HEK293 (cell line): ENCODE measurements at regions not wholly inside any gene's neighbourhood (a gene's known extent, or its start where the extent isn't known, plus 50 kb on each side); places are given as distances from the start of the nearest gene placed in this dataset.

Source experiments
- KLF1 ChIP-seq: fragments of 450-650 bp; formaldehyde crosslinking; IDR thresholded peaks from 2 replicates; pipeline ENCODE4 v1.5.1; 2016; ENCODE audit warnings: missing biosample characterization, missing genetic modification characterization
- YY1 ChIP-seq: fragments of 450-650 bp; formaldehyde crosslinking; IDR thresholded peaks from 2 replicates; pipeline ENCODE4 v1.5.1; 2018; ENCODE audit warnings: missing biosample characterization, missing genetic modification characterization
- ZBTB7A ChIP-seq: fragments of 450-650 bp; formaldehyde crosslinking; IDR thresholded peaks from 2 replicates; pipeline ENCODE4 v1.5.1; 2016; ENCODE audit warnings: low read depth, missing biosample characterization, missing genetic modification characterization
- ZNF10 ChIP-seq: fragments of 450-650 bp; formaldehyde crosslinking; IDR thresholded peaks from 2 replicates; pipeline ENCODE4 v1.5.1; 2017; ENCODE audit warnings: missing biosample characterization, missing genetic modification characterization
- ZNF138 ChIP-seq: fragments of 450-650 bp; formaldehyde crosslinking; IDR thresholded peaks from 2 replicates; pipeline ENCODE4 v1.5.1; 2016; ENCODE audit warnings: missing biosample characterization, missing genetic modification characterization, borderline replicate concordance
- ZNF302 ChIP-seq: fragments of 450-650 bp; formaldehyde crosslinking; IDR thresholded peaks from 2 replicates; pipeline ENCODE4 v1.5.1; 2016; ENCODE audit warnings: missing biosample characterization, missing genetic modification characterization, low read depth
- ZNF350 ChIP-seq: fragments of 450-650 bp; formaldehyde crosslinking; IDR thresholded peaks from 2 replicates; pipeline ENCODE4 v1.5.0; 2017; ENCODE audit warnings: missing biosample characterization, mild to moderate bottlenecking, missing genetic modification characterization
- ZNF394 ChIP-seq: fragments of 450-650 bp; formaldehyde crosslinking; IDR thresholded peaks from 2 replicates; pipeline ENCODE4 v1.5.1; 2016; ENCODE audit warnings: missing biosample characterization, missing genetic modification characterization, mild to moderate bottlenecking, moderate library complexity, borderline replicate concordance
- TF ChIP-seq, protein P1 (sequence below): fragments of 450-650 bp; formaldehyde crosslinking; IDR thresholded peaks from 2 replicates; pipeline ENCODE4 v1.5.1; 2016; ENCODE audit warnings: missing biosample characterization, missing genetic modification characterization
- TF ChIP-seq, protein P2 (sequence below): fragments of 450-650 bp; IDR thresholded peaks from 2 replicates; pipeline ENCODE4 v1.5.1; 2018; ENCODE audit warnings: missing biosample characterization, missing genetic modification characterization
- TF ChIP-seq, protein P3 (sequence below): fragments of 450-650 bp; formaldehyde crosslinking; IDR thresholded peaks from 2 replicates; pipeline ENCODE4 v1.5.1; 2016; ENCODE audit warnings: missing biosample characterization, missing genetic modification characterization

DNA sequence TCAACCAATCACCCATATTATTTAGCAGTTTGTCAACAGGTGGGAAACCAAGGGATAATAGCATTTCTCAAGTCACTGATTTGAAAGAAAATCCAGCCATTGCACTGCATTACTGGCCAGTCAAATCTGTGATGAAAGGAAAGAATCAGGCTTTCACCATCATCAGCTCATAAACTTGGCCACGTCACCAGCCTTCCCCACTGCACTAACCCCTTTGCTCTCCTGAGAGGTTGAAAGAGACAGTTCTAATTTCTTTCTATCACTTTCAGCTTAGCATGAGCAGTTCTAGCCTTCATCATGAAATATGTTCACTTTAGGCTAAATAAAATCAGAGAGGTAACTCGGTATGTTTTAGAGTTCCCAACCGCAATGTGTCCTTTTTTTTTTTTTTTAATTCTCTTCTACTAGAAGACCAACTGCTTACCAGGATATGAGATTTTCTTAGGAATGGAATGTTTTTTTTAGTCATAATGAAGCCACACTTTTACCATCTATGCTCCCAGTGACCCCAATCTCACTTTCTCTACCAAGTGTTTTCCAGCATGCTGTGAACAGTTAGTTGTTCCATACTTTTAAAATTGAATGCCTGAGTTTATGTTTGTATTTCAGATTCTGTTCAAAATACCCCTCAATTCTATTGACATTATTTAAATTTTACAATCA is 55.7 kb upstream of the SLC7A11 start:
- TF ChIP-seq, protein P1, sequence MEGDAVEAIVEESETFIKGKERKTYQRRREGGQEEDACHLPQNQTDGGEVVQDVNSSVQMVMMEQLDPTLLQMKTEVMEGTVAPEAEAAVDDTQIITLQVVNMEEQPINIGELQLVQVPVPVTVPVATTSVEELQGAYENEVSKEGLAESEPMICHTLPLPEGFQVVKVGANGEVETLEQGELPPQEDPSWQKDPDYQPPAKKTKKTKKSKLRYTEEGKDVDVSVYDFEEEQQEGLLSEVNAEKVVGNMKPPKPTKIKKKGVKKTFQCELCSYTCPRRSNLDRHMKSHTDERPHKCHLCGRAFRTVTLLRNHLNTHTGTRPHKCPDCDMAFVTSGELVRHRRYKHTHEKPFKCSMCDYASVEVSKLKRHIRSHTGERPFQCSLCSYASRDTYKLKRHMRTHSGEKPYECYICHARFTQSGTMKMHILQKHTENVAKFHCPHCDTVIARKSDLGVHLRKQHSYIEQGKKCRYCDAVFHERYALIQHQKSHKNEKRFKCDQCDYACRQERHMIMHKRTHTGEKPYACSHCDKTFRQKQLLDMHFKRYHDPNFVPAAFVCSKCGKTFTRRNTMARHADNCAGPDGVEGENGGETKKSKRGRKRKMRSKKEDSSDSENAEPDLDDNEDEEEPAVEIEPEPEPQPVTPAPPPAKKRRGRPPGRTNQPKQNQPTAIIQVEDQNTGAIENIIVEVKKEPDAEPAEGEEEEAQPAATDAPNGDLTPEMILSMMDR, result no peak
- TF ChIP-seq ZNF138 (tag by site-specific recombination) (no peak), KLF1 (tag by site-specific recombination) (no peak), ZNF350 (tag by site-specific recombination) (no peak), YY1 (tag by site-specific recombination) (no peak), ZNF10 (tag by site-specific recombination) (no peak), ZBTB7A (tag by site-specific recombination) (no peak), ZNF394 (tag by site-specific recombination) (no peak), ZNF302 (tag by site-specific recombination) (no peak)
- TF ChIP-seq, protein P2, sequence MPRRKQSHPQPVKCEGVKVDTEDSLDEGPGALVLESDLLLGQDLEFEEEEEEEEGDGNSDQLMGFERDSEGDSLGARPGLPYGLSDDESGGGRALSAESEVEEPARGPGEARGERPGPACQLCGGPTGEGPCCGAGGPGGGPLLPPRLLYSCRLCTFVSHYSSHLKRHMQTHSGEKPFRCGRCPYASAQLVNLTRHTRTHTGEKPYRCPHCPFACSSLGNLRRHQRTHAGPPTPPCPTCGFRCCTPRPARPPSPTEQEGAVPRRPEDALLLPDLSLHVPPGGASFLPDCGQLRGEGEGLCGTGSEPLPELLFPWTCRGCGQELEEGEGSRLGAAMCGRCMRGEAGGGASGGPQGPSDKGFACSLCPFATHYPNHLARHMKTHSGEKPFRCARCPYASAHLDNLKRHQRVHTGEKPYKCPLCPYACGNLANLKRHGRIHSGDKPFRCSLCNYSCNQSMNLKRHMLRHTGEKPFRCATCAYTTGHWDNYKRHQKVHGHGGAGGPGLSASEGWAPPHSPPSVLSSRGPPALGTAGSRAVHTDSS (tag by site-specific recombination), result no peak
- TF ChIP-seq, protein P3, sequence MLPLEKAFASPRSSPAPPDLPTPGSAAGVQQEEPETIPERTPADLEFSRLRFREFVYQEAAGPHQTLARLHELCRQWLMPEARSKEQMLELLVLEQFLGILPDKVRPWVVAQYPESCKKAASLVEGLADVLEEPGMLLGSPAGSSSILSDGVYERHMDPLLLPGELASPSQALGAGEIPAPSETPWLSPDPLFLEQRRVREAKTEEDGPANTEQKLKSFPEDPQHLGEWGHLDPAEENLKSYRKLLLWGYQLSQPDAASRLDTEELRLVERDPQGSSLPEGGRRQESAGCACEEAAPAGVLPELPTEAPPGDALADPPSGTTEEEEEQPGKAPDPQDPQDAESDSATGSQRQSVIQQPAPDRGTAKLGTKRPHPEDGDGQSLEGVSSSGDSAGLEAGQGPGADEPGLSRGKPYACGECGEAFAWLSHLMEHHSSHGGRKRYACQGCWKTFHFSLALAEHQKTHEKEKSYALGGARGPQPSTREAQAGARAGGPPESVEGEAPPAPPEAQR (tag by site-specific recombination), result no peak
